ENCODE measurements at regions not wholly inside any gene's neighbourhood (a gene's known extent, or its start where the extent isn't known, plus 50 kb on each side); places are given as distances from the start of the nearest gene placed in this dataset.
A peak's percentile ranks its signal among the peaks of the same experiment; 100 is the strongest.

DNA sequence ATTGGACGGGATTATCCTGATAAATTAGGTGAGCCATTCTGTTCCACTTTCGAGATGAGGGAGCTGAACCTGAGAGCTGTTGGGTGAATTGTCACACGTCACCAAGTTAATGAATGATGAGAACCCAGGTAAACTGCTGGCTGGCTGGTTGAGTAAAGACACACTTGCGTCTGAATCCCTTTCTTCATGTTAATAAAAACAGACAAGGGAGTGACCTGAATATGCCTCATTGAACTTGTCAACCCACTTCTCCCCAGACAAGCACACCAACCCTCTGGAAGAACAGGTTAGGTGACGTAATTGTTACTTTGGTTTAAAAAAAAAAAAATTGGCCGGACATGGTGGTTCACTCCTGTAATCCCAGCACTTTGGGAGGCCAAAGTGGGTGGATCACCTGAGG is 400.9 kb upstream of the CDH5 start:
- FAIRE-seq (no peak), ATAC-seq (no peak), DNase-seq (ENCODE audit: low spot score) (no peak)
- Histone ChIP-seq H3K9me3 (ENCODE audit: low read length) (no peaks in the 10 kb centered on the region), H3K9ac (ENCODE audit: insufficient read depth, low read depth, low read length) (no peak overlapping the region), H2AFZ (ENCODE audit: low read length) (no peak overlapping the region), H3K4me3 (replicated peaks in 1 of 3; ENCODE audit: insufficient read depth in 1 of 3, low read depth in 2 of 3, low read length in 3 of 3) (no peak overlapping the region), H3K36me3 (replicated peaks in 1 of 2; ENCODE audit: control insufficient read depth in 1 of 2, insufficient read depth in 2 of 2, low read length in 2 of 2) (no peaks in the 10 kb centered on the region), H3K79me2 (ENCODE audit: insufficient read depth, low read length) (no peaks in the 10 kb centered on the region), H3K27ac (ENCODE audit: extremely low read length, insufficient read depth, low read length) (no peak overlapping the region), H3K4me1 (ENCODE audit: insufficient read depth, low read length) (no peaks in the 10 kb centered on the region), H3K4me2 (ENCODE audit: low read depth, low read length) (no peak overlapping the region), H3K27me3 (ENCODE audit: control insufficient read depth in 1 of 2, insufficient read depth in 2 of 2, low read length in 2 of 2) (no peaks in the 10 kb centered on the region; a peak in 1 of 5 replicates), H4K20me1 (ENCODE audit: insufficient read depth, low read length) (no peaks in the 10 kb centered on the region)
- in situ Hi-C loops (cut with HindIII; ENCODE audit: extremely low pct_ligation_motif_present, low pct_unique_long_range_greater_than_20kb) (no loop called here), intact Hi-C loops (cut with micrococcal nuclease; ENCODE audit: unreplicated experiment) (no loop called here)
- WGBS (ENCODE audit: low lambda C conversion rate), result 12% methylated on average over 6 of the region's 6 CpGs
- no TSS peak for BruUV-seq (replicated peaks)
- POLR2A ChIA-PET, result no interaction called here
- TF ChIP-seq ZSCAN12 (CRISPR knock-in tag; IDR thresholded peaks at IDR 0.05) (no peak), ZNF30 (CRISPR knock-in tag; IDR thresholded peaks at IDR 0.05) (no peak), RBFOX2 (IDR thresholded peaks at IDR 0.05; ENCODE audit: low read depth, low read length) (no peak), ZFP90 (CRISPR knock-in tag; IDR thresholded peaks at IDR 0.05; ENCODE audit: borderline replicate concordance) (no peak), IRX3 (CRISPR knock-in tag; IDR thresholded peaks at IDR 0.05; ENCODE audit: borderline replicate concordance, low read depth) (no peak), ZNF547 (CRISPR knock-in tag; IDR thresholded peaks at IDR 0.05) (no peak), PHB2 (IDR thresholded peaks at IDR 0.05; ENCODE audit: partially characterized antibody) (no peak), CREB1 (IDR thresholded peaks at IDR 0.05) (peak; percentile 62; the same call in 1 of the 2 replicates), CREB1 (CRISPR knock-in tag; IDR thresholded peaks at IDR 0.05) (no peak), AGO1 (IDR thresholded peaks at IDR 0.05; ENCODE audit: low read depth, low read length, poor library complexity, severe bottlenecking) (no peak), ZNF10 (CRISPR knock-in tag; IDR thresholded peaks at IDR 0.05; ENCODE audit: borderline replicate concordance, low read depth) (no peak), ATF7 (IDR thresholded peaks at IDR 0.05) (peak; percentile 89), ATF7 (CRISPR knock-in tag; IDR thresholded peaks at IDR 0.05) (no peak)
- TF ChIP-seq, protein P1, sequence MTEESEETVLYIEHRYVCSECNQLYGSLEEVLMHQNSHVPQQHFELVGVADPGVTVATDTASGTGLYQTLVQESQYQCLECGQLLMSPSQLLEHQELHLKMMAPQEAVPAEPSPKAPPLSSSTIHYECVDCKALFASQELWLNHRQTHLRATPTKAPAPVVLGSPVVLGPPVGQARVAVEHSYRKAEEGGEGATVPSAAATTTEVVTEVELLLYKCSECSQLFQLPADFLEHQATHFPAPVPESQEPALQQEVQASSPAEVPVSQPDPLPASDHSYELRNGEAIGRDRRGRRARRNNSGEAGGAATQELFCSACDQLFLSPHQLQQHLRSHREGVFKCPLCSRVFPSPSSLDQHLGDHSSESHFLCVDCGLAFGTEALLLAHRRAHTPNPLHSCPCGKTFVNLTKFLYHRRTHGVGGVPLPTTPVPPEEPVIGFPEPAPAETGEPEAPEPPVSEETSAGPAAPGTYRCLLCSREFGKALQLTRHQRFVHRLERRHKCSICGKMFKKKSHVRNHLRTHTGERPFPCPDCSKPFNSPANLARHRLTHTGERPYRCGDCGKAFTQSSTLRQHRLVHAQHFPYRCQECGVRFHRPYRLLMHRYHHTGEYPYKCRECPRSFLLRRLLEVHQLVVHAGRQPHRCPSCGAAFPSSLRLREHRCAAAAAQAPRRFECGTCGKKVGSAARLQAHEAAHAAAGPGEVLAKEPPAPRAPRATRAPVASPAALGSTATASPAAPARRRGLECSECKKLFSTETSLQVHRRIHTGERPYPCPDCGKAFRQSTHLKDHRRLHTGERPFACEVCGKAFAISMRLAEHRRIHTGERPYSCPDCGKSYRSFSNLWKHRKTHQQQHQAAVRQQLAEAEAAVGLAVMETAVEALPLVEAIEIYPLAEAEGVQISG (CRISPR knock-in tag; IDR thresholded peaks at IDR 0.05), result no peak
- TF ChIP-seq, protein P2, sequence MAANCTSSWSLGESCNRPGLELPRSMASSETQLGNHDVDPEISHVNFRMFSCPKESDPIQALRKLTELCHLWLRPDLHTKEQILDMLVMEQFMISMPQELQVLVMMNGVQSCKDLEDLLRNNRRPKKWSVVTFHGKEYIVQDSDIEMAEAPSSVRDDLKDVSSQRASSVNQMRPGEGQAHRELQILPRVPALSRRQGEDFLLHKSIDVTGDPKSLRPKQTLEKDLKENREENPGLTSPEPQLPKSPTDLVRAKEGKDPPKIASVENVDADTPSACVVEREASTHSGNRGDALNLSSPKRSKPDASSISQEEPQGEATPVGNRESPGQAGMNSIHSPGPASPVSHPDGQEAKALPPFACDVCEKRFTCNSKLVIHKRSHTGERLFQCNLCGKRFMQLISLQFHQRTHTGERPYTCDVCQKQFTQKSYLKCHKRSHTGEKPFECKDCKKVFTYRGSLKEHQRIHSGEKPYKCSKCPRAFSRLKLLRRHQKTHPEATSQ (CRISPR knock-in tag; IDR thresholded peaks at IDR 0.05; ENCODE audit: borderline replicate concordance), result no peak
- CTCF ChIA-PET (ENCODE audit: low intra/inter-chr PET ratio, low total read pairs), result no interaction called here
